HG03565 (cell line): ENCODE measurements at regions not wholly inside any gene's neighbourhood (a gene's known extent, or its start where the extent isn't known, plus 50 kb on each side); places are given as distances from the start of the nearest gene placed in this dataset.
"Not testable (repeated sequence)": the region's sequence is repeated elsewhere in the genome, so short reads cannot be mapped to it uniquely, and the experiment has no call there.

Source experiments
- ATAC-seq: cut with Tn5 transposase; IDR thresholded peaks from one replicate; pipeline ENCODE4 v1.9.1; 2021; ENCODE audit warnings: mild to moderate bottlenecking, moderate library complexity; ENCODE audit not compliant: unreplicated experiment

- ATAC-seq, result not testable (repeated sequence)
Observed at GRCh38 chrY:7588176-7588575, 676.6 kb upstream of the AMELY start.

- ATAC-seq, result no peak
Observed at GRCh38 chrY:7562541-7562940, 651.0 kb upstream of the AMELY start.

- ATAC-seq, result no peak
Observed at GRCh38 chrY:7557675-7558074, 646.1 kb upstream of the AMELY start.

GRCh38 chrY:7555006-7555405, 643.5 kb upstream of the AMELY start:
- no peak for ATAC-seq

- no peak for ATAC-seq
Observed at GRCh38 chrY:7545060-7545459, 633.5 kb upstream of the AMELY start.

GRCh38 chrY:7544172-7544770, 632.7 kb upstream of the AMELY start:
- no peak for ATAC-seq

- ATAC-seq, result no peak
Observed at GRCh38 chrY:7543506-7543905, 632.0 kb upstream of the AMELY start.

GRCh38 chrY:7542256-7542858, 630.8 kb upstream of the AMELY start:
- no peak for ATAC-seq

GRCh38 chrY:7529396-7529795, 617.8 kb upstream of the AMELY start:
- ATAC-seq, result no peak

GRCh38 chrY:7527568-7527967, 616.0 kb upstream of the AMELY start:
- not testable (repeated sequence) for ATAC-seq

- no peak for ATAC-seq
Observed at GRCh38 chrY:7518387-7518786, 606.8 kb upstream of the AMELY start.

GRCh38 chrY:7516268-7516667, 604.7 kb upstream of the AMELY start:
- no peak for ATAC-seq

GRCh38 chrY:7515812-7516211, 604.3 kb upstream of the AMELY start:
- ATAC-seq, result no peak

GRCh38 chrY:7502896-7503295, 591.3 kb upstream of the AMELY start:
- ATAC-seq, result no peak

- ATAC-seq, result no peak
Observed at GRCh38 chrY:7501236-7501635, 589.7 kb upstream of the AMELY start.

- no peak for ATAC-seq
Observed at GRCh38 chrY:7496001-7496400, 584.4 kb upstream of the AMELY start.

- ATAC-seq, result not testable (repeated sequence)
Observed at GRCh38 chrY:7484455-7485285, 573.1 kb upstream of the AMELY start.

- no peak for ATAC-seq
Observed at GRCh38 chrY:7471976-7472375, 560.4 kb upstream of the AMELY start.

GRCh38 chrY:7470037-7470436, 558.5 kb upstream of the AMELY start:
- no peak for ATAC-seq

GRCh38 chrY:7468951-7469745, 557.6 kb upstream of the AMELY start:
- no peak for ATAC-seq

GRCh38 chrY:7467796-7468520, 556.4 kb upstream of the AMELY start:
- ATAC-seq, result no peak
